HL-60 (cell line): ENCODE measurements at regions not wholly inside any gene's neighbourhood (a gene's known extent, or its start where the extent isn't known, plus 50 kb on each side); places are given as distances from the start of the nearest gene placed in this dataset.

Experiments
- DNase-seq, 2 experiments: peaks; one replicate each; pipeline ENCODE4 v3.0.0-alpha.2; 2010 to 2020; ENCODE audit warnings: low read depth in 1 of 2, low spot score in 1 of 2
- H3K27ac ChIP-seq: fragments of 250-450 bp; sonication (Bioruptor Pico); replicated peaks from 2 replicates; pipeline ENCODE4 v1.5.1; 2020; ENCODE audit warnings: mild to moderate bottlenecking, moderate library complexity
- H3K27me3 ChIP-seq: fragments of 250-450 bp; sonication (Bioruptor Pico); 2 replicates; pipeline ENCODE4 v1.5.1; 2021; ENCODE audit warnings: mild to moderate bottlenecking, moderate library complexity; ENCODE audit not compliant: insufficient read depth, poor library complexity, severe bottlenecking
- H3K4me3 ChIP-seq: replicated peaks from 2 replicates; pipeline ENCODE4 v1.5.1; 2011; ENCODE audit warnings: mild to moderate bottlenecking, control low read depth, low read length; ENCODE audit not compliant: insufficient read depth
- CTCF ChIP-seq: IDR thresholded peaks from one replicate; pipeline ENCODE4 v1.5.1; 2011; ENCODE audit warnings: low read length, control low read depth, inconsistent platforms; ENCODE audit not compliant: insufficient read depth
- GABPA ChIP-seq: IDR thresholded peaks from 2 replicates; pipeline ENCODE4 v1.6.1; 2012; ENCODE audit warnings: low read depth
- POLR2AphosphoS5 ChIP-seq: IDR thresholded peaks from 2 replicates; pipeline ENCODE4 v1.6.1; 2012; ENCODE audit warnings: low read depth
- REST ChIP-seq: IDR thresholded peaks from 2 replicates; pipeline ENCODE4 v1.6.1; 2012; ENCODE audit warnings: low read depth; ENCODE audit not compliant: insufficient replicate concordance
- SPI1 ChIP-seq: IDR thresholded peaks from 2 replicates; pipeline ENCODE4 v1.6.1; 2012; ENCODE audit warnings: low read depth, mild to moderate bottlenecking, borderline replicate concordance

- TF ChIP-seq GABPA, result no peak
- Histone ChIP-seq H3K27me3 (no peaks in the 10 kb centered on the region), H3K4me3 (no peak overlapping the region), H3K27ac (no peak overlapping the region)
- no peak for DNase-seq
Measured at GRCh38 chr2:184498936-184499335, 99.4 kb upstream of the ZNF804A start.

GRCh38 chr2:184504252-184504651, 94.1 kb upstream of the ZNF804A start:
- no peak for DNase-seq
- no peak overlapping the region for H3K27ac ChIP-seq
- no peaks in the 10 kb centered on the region for H3K27me3 ChIP-seq
- TF ChIP-seq SPI1 (no peak), REST (no peak), CTCF (no peak), GABPA (no peak), POLR2AphosphoS5 (no peak)
- no peak overlapping the region for H3K4me3 ChIP-seq

- Histone ChIP-seq H3K27me3 (no peaks in the 10 kb centered on the region), H3K27ac (no peak overlapping the region), H3K4me3 (no peak overlapping the region)
- TF ChIP-seq POLR2AphosphoS5, result no peak
- no peak for TF ChIP-seq CTCF
- no peak for TF ChIP-seq REST
- no peak for TF ChIP-seq SPI1
- TF ChIP-seq GABPA, result no peak
- DNase-seq, result no peak
Measured at GRCh38 chr2:184507254-184507653, 91.1 kb upstream of the ZNF804A start.

- Histone ChIP-seq H3K27me3 (no peaks in the 10 kb centered on the region), H3K4me3 (no peak overlapping the region), H3K27ac (no peak overlapping the region)
- TF ChIP-seq REST (no peak), SPI1 (no peak), POLR2AphosphoS5 (no peak), CTCF (no peak), GABPA (no peak)
- DNase-seq, result no peak
Measured at GRCh38 chr2:184517402-184517801, 80.9 kb upstream of the ZNF804A start.
